ENCODE measurements at regions not wholly inside any gene's neighbourhood (a gene's known extent, or its start where the extent isn't known, plus 50 kb on each side); places are given as distances from the start of the nearest gene placed in this dataset.

DNA sequence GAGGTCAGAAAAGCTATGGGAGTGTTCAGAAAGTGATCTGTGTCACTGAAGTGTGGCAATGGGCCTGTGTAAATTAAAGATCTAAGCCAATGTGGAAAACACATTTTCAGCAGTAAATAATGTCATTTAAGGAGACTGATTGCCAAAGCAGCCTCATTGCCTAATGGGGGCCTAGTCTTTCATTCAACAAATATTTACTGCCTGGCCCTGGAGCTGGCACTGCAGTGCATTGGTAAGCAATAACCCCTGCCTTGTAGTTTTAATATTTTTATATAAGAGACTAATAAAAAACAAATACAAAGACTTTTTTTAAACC, 326.6 kb downstream of the BTG1 start:
- TF ChIP-seq, protein P1, sequence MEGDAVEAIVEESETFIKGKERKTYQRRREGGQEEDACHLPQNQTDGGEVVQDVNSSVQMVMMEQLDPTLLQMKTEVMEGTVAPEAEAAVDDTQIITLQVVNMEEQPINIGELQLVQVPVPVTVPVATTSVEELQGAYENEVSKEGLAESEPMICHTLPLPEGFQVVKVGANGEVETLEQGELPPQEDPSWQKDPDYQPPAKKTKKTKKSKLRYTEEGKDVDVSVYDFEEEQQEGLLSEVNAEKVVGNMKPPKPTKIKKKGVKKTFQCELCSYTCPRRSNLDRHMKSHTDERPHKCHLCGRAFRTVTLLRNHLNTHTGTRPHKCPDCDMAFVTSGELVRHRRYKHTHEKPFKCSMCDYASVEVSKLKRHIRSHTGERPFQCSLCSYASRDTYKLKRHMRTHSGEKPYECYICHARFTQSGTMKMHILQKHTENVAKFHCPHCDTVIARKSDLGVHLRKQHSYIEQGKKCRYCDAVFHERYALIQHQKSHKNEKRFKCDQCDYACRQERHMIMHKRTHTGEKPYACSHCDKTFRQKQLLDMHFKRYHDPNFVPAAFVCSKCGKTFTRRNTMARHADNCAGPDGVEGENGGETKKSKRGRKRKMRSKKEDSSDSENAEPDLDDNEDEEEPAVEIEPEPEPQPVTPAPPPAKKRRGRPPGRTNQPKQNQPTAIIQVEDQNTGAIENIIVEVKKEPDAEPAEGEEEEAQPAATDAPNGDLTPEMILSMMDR (IDR thresholded peaks at IDR 0.05): no peak
- no peak for TF ChIP-seq EP300 (IDR thresholded peaks at IDR 0.05; ENCODE audit: low read depth)
